H1 (cell line): ENCODE measurements at regions not wholly inside any gene's neighbourhood (a gene's known extent, or its start where the extent isn't known, plus 50 kb on each side); places are given as distances from the start of the nearest gene placed in this dataset.

ENCODE experiments used
- CHD1 ChIP-seq: IDR thresholded peaks from 2 replicates; pipeline ENCODE4 v1.6.1; 2012; ENCODE audit warnings: low read depth, low read length, improper control_type of control experiment
- GABPA ChIP-seq: IDR thresholded peaks from 2 replicates; pipeline ENCODE4 v1.6.1; 2011; ENCODE audit warnings: mild to moderate bottlenecking, low read length, moderate library complexity, borderline replicate concordance; ENCODE audit not compliant: insufficient read depth
- HDAC2 ChIP-seq, 2 experiments: fragments of 300-600 bp in 1 of 2; sonication (generic) in 1 of 2; IDR thresholded peaks; 2 replicates each; pipeline ENCODE4 v1.6.1; 2011 to 2012; ENCODE audit warnings: low read depth in 2 of 2, low read length in 2 of 2, mild to moderate bottlenecking in 2 of 2, moderate library complexity in 2 of 2, borderline replicate concordance in 1 of 2, inconsistent platforms in 1 of 2
- JUND ChIP-seq: IDR thresholded peaks from 2 replicates; pipeline ENCODE4 v1.6.1; 2011; ENCODE audit warnings: mild to moderate bottlenecking, improper control_type of control experiment, low read length
- MAFK ChIP-seq: IDR thresholded peaks from 2 replicates; pipeline ENCODE4 v1.6.1; 2012; ENCODE audit warnings: low read depth, mild to moderate bottlenecking, improper control_type of control experiment, low read length
- NANOG ChIP-seq: IDR thresholded peaks from 2 replicates; pipeline ENCODE4 v1.6.1; 2011; ENCODE audit warnings: low read length, low read depth, mild to moderate bottlenecking, inconsistent platforms; ENCODE audit not compliant: insufficient read depth, poor library complexity, severe bottlenecking
- PHF8 ChIP-seq: fragments of 200-600 bp; sonication (generic); conservative IDR thresholded peaks from 2 replicates; pipeline ENCODE4 v1.7.1; 2012; ENCODE audit warnings: low read depth, mild to moderate bottlenecking, inconsistent platforms, low read length, moderate library complexity
- RAD21 ChIP-seq, 2 experiments: IDR thresholded peaks in 1 of 2; conservative IDR thresholded peaks in 1 of 2; 2 replicates each; pipeline ENCODE4 v1.6.1; 2011; ENCODE audit warnings: low read depth in 2 of 2, low read length in 2 of 2, improper control_type of control experiment in 1 of 2, inconsistent platforms in 1 of 2, mild to moderate bottlenecking in 1 of 2, moderate library complexity in 1 of 2
- RNF2 ChIP-seq: fragments of 200-900, 300-1000 bp; sonication (generic); IDR thresholded peaks from 2 replicates; pipeline ENCODE4 v1.7.1; 2016; ENCODE audit warnings: borderline replicate concordance, low read depth, mild to moderate bottlenecking, antibody characterized with exemption, low read length; ENCODE audit not compliant: poor library complexity, severe bottlenecking; ENCODE audit errors: missing control alignments

GRCh38 chr22:48250937-48251530 is 1488.6 kb downstream of the TBC1D22A start (continued):
- TF ChIP-seq PHF8 (no peak), GABPA (no peak), NANOG (no peak), RAD21 (IDR thresholded peaks at IDR 0.05 in 1 of 2, conservative IDR thresholded peaks at IDR 0.05 in 1 of 2; ENCODE audit: low read depth in 2 of 2, low read length in 2 of 2) (no peak), CHD1 (no peak), MAFK (no peak), RNF2 (no peak), JUND (no peak), HDAC2 (IDR thresholded peaks at IDR 0.05; ENCODE audit: borderline replicate concordance in 1 of 2, low read depth in 2 of 2, low read length in 2 of 2) (no peak)
